DMS53 treated with DMSO at 0.1 percent for 48 hours (cell line): ENCODE measurements at regions not wholly inside any gene's neighbourhood (a gene's known extent, or its start where the extent isn't known, plus 50 kb on each side); places are given as distances from the start of the nearest gene placed in this dataset.
A peak's percentile ranks its signal among the peaks of the same experiment; 100 is the strongest.

Experiments used
- DNase-seq: peaks from one replicate; lab custom pipeline; 2025; ENCODE audit not compliant: unreplicated experiment; lab: John Stamatoyannopoulos, UW

DNA sequence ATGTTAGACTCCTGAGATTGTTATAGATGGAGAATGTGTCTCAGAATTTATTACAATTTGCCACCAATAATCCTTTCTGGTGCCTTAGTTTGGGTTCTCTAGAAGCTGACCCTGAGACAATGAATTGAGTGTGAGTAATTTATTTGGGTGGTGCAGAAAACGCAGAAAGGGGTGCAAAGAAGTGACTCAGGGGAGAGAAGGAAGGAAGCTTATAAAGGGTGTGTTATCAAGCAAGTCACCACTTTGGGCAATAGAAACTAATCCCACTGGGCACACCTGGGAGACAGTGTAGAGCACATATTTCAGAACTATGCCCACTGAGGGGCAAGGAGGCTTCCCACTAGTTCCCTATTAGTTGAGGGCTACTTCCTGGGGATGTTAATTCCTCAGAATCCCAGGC, 320.6 kb downstream of the MID1IP1 start:
- no peak for DNase-seq

DNA sequence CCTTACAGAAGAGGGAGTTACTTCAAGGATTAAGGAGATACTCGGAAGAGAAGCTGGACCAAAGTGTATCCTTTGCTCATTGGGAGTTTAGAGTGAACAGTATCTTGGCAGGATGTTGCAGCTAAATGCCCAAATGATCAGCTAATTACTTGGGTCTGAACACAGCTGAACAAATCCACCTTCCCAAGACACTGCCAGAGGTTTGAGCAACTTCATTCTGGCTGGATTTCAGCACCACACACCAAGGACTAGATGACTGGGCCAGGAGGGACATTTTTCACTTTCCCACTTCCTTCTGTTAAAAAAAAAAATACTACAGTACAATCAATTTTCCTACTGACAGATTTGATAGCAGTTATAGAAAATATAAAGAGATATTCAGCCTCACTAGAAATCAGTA, 324.6 kb downstream of the MID1IP1 start:
- no peak for DNase-seq

DNA sequence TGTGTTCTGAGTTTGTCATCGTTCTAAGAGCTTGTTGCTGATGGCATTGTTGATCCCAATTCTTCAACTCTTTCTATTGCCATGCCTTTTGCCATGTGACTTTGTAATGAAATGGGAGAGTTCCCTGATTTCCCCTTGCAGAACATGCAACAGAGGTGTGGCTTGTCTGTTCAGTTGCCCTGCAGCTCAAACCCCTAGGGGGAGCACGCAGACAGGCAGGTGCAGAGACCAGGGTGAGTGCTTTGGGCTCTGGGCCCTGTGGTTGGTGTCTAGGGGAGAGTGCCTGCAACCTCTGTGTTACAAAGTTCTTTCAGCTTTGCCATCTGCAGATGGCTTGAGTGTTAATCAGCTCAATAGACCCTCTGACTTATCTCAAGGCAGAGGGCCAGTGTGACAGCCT, 332.7 kb downstream of the MID1IP1 start:
- DNase-seq = no peak

DNA sequence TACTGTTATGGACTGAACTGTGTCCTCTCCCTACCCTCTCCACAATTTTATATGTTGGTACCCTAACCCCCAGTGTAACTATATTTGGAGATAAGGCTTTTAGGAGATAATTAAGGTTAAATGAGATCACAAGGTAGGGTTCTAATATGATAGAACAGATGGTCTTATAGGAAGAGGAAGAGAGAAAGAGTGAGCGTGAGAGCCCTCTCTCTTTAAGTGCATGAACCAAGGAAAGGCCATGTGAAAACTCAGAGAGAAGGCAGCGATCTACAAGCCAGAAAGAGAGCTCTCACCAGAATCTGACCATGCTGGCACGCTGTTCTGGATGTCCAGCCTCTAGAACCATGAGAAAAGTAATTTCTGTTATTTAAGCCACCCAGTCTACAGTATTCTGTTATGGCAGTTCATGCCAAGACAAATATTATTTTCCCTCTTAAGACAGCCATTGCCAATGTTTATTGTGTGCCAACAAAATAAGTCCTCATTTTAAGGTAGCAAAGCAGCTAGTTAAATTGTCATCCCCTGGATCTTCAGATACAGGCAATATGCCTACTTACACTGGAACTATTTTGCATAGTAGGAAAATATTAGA, 336.2 kb downstream of the MID1IP1 start:
- DNase-seq = no peak

DNA sequence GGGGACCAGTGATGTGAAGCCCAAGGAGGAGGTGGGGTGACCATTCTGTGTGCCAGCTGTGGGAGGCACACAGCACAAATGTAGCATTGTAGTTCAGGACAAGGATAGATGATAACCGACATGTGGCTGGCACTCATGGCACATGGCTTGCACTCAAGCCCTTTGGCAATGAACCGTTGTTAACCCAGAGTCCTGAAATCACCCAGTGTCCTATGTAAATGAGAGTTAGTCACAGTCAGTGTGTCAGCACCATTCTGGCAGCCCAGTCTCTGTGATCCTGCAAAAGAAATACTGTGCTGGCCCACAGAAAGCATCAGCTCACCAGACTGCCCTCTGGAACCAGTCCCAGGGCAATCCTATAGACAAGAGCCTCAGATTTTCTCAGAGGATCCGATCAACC, 339.3 kb downstream of the MID1IP1 start:
- no peak for DNase-seq

DNA sequence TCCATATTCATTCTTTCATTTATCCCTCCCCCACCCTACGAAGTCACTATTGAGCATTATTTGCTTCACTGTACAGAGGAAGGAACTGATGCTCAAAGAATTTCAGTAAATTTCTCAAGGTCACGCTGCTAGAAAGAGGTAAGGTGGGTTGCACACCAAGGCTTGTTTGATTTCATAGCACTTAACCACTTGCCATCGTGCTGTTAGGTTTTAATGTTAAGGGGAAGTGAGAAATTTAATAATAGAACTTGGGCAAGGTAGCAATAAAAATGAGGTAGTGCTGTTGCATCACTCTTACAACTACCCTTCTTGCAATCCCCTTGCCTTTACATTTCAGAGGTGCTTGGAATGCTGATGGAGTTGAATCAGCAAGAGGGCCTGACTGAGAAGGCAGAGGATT, 343.1 kb downstream of the MID1IP1 start:
- DNase-seq = no peak

DNA sequence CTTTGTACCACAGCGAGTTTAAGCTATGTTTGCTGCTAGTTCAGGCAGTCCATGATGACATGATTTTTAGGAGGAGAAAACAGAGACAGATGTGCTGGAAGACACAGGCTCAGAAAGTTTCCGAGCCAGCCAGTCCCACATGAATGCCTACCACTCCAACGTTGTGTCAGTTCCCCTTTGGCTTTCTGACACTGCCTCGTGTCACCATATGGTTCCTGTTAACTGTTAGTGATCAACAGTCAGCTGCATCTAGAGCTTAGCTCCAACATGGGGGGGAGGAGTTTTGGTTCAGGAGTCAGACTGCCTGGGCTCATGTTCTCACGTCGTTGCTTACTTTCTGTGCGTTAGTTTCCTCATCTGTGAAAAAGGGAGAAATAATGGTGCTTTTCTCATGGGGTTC, 343.7 kb downstream of the MID1IP1 start:
- DNase-seq = no peak

DNA sequence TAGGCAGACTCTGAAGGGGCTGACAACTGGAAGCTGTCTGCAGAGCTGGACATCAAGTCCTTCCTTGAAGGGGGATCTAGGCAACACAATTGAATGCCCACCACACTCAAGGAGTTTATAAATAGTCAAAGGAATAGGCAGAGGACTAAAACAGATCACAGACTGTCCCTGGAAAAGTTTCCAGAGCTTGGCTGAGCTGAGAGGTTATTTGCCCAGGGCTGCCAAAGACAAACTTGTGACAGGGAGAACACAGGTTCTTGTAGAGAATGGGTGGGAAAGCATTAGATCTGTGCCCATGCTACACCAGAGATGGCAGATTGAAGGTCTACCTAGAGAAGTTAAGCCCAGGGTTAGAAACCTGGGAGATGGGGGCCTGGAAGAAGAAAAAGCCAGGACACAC, 344.6 kb downstream of the MID1IP1 start:
- no peak for DNase-seq

DNA sequence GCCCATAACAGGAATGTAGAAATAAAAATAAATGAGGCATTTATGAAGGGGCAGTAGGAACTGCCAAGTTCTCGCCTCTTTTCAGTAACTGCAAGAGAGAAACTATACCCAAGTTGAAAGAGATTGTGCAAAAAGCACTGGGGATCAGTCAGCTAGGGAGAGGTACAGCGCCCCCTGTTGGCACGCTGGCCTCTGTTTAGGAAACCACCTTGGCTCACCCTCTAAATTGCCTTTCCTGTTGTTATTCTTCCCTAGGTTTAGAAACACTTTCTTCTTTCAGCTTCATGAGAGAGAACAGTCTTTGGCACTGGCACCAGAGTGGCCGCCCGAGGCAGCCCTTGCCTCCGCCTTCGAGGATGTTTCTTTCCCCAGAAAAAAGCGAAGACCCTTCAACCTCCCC, 348.5 kb downstream of the MID1IP1 start:
- DNase-seq = peak; percentile 30

DNA sequence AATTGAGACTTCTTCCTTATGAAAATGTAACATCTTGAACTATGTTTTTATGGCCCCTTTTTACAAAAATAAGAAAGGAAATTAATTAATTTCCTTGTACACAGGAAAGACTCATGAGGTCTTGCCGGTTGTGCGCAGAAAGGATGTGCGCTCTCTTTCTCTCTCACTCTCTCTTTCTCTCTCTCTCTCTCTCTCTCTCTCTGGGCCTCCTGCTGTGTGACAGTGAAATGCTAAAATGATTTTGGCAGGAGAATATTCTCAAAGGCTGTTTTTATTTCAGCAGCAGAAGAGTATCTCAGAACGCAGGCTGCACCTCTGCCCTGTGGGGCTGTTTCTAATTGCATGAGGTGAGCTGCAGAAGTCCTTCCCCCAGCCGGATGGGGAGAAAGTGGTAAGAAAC, 349.0 kb downstream of the MID1IP1 start:
- DNase-seq = no peak

DNA sequence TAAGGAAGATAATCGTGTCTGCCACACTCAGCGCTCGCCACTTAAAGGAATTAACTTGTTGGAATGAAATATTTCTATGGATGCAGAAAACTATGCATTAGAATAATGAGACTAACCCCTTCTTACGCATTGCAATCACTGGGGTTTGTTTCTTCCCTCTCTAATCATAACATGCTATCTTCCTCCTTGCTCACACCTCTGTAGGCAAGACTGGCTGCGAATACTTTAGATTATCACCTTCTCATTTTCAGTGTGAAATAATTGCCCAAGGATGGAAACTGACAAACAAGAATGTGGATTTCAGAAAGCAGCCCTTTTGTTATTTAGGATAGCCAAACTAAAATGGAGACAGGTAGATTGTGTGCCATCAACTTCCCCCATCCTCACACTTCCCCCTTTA, 349.4 kb downstream of the MID1IP1 start:
- no peak for DNase-seq

DNA sequence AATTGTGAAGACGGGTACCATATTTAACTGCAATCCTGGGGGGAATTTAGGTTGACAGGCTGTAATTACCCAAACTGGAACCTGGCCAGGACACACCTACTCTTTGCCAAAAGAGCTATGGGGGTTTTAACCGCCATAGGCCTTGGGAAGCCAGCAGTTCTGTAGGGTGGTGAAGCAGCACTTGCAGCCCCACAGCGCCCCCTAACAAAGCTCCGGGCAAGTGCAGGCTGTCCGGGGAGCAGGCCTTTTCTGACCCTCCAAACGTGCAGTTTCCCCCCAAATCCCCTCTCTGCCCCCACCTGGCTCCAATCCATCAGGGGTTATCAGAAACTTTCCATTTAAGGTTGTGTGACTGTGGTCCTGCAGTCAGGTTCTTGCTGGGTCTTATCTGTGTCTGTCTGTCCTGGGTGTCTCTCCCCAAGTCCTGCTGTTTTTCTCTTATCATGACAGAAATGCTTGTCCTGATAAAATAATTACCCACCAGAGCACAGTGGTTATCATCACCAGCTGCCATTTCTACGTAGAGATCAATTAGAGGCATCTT, 350.9 kb downstream of the MID1IP1 start:
- DNase-seq = no peak

DNA sequence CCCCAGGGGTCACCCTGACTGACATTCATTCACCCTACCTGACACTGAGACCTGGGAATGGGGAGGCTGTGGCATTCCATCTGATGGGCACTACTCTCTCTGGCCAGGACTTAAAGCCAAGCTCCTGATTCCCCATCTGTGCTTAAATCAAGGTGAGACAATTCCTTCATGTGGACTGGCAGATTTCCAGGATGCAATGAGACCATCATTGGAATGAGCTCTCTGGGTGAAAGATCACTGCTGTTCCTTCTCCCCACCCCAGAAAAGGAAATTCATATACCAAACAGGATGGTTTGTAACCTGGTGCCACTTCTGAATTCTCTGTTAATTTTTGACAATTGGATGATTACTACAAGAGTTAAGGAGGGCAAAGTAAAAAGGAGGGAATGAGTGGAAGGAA, 354.8 kb downstream of the MID1IP1 start:
- no peak for DNase-seq

DNA sequence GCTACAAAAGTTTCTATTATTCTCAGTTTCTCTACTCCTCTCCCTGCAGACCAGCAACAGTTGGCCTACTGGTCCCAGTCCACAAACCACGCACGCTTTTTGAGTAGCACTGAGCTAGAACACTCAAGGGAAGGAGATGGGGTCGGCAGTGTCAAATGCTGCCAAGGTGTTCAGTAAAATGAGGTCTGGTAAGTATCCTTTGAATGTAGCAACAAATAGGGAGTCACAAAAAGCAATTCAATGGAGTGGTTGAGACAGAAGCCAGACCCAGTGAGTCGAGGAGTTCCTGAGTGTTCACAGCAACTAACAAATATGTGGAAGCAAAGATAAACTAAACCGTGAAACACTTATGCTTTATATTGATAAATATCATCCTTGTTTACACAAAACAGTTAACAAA, 355.7 kb downstream of the MID1IP1 start:
- no peak for DNase-seq

DNA sequence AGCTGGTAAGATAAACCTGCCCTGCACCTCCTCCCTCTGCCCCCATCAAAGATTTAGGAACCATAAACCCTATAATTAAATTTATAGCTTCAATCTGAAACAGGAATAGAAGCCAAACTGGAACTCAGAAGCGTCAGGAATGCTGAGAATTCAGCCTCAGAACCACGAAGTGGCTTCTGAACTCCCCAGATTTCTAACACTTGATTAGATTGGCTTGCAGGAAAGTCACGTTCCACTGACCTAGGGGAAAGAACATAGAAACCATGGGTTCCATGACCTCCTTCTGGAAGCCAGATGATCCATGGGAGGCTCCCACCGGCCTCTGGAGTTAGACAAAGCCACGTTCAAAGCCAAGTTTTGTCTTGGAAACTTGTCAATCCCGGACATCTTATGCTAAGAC, 356.5 kb downstream of the MID1IP1 start:
- DNase-seq = no peak

DNA sequence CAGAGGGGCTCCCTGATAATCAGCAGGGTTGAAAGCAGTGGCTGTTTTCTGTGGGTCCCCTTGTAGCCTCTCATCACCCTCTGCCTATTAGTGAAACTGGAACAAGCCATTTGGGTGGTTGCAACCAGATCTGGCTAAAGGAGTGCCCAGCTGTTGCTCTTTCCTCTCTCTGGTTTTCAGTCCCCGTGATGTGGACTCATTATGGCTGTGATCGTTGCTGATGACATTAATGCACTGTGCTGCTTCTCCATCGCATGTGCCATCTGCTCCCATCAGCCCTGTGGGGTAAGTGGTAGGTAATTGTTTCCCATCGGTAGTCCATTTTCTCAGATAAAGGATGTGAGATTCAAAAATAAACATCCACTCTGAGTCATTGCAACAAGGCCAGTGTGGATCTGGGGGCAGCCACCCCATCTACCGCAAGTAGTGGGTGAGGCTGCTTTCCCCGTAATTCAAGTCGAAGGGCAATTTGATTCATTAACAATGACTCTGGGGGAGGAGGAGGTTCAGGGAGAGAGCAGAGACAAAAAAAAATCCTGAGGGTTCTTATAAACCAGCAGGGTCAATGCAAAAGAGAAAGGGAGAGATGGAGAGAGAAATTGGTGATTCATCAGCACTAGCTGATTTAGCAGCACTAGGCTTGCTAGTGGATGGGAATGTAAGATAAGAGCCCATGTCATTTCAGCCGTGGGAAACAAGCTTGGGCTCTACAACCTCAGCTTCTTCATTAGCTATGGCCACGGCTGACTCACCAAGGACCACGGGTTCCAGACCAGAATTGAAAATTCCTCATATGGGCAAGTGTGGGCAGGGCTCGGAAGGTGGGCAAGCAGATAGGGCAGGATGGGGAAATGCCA, 357.8 kb downstream of the MID1IP1 start:
- no peak for DNase-seq

DNA sequence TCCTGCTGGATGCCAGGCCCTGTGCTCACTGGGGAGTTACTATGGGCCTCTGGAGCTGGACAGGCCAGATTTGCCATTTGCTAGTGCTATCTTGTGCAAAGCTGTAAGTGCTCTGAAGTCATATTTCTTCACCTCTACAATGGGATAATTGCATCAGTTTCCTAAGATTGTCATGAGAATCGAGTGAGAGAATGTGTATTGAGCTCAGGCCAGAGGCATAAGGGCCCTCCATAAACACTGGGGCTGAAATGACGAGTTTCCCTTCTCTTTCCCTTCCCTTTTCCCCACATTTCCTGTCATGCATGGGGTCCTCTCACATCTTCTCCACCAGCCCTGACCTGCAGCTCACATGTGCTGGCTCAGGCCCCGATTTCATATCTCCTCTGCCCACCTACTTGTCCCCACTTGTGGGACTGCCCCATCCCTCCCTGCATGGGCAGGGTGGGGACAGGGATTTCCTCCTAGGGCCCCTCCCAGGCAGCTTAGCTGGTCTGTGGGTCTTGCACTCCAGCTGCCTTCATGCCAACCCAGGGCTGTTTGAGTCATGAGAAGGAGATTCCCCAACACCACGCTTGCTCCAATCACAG, 358.8 kb downstream of the MID1IP1 start:
- no peak for DNase-seq

DNA sequence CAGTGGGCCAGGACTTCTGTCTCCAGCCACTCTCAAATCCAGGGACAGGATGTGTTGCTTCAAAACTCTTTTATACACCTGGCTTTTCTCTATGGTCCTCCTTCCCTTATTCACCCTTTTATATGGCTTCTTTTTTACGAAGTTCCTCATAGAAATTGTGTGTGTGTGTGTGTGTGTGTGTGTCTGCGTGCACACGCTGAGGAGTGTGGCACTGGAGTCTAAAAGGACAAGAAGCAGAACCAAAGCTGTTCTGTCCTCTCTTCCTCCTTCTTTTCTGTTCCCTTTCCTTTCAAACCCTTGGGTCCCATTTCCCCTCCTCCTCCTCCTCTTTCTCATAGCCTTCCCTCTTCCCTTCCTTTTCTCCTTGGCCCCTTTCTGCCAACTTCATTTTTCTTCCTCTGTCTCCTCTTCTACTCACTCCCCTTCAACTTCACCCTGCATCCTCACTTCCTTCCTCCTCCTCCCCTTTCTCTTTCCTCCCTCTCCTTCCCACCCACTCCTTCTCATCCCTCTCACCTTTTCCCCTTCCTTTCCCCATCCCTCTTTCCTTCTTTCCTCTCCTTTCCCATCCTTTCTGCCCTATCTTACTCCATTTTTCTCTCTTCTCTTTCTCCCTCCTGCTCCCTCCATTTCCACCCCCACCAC, 360.5 kb downstream of the MID1IP1 start:
- no peak for DNase-seq

DNA sequence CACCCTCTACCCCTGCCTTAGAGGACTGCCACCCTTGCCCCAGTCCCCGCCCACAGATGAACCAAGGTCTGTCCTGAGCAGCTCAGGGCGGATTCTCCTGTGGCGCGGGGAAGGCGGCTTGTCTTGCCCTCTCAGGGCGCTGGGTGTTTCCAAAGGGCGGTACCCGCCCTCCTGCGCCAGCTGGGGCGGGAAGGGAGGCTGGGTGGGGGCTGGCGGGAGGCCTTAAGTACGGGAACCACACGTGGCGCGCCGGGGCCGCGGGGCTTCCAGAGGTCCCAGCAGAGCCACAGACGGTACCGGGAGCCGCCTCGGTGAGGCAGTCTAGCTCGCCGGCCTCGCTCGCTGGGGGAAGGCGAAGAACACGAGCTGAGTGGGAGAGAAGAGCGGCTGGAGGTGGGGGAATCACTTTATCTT, 361.1 kb downstream of the MID1IP1 start:
- DNase-seq = no peak

DNA sequence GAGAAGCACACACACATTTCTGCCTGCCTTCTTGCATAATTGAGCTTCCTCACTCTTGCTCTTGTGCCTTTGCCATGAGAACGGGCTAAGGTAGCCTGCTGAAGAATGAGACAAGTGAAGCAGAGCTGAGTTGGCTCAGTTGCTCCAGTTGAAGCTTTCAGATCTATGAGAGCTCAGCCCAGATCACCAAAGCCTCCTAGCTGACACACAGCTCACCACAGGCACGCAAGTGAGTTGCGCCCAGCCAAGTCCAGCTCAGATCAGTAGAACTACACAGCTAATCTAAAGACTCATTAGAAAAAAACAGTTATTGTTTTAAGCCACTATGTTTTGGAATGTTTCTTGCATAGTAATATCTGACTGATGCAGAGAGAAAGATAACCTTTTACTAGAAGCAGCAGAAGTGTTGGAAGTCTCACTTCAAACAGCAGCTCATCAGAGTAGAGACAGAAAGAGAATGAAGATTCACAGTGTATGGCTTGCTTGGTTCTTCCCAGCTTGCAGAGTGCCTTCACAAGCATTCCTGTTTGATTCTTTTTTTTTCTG, 362.4 kb downstream of the MID1IP1 start:
- no peak for DNase-seq

DNA sequence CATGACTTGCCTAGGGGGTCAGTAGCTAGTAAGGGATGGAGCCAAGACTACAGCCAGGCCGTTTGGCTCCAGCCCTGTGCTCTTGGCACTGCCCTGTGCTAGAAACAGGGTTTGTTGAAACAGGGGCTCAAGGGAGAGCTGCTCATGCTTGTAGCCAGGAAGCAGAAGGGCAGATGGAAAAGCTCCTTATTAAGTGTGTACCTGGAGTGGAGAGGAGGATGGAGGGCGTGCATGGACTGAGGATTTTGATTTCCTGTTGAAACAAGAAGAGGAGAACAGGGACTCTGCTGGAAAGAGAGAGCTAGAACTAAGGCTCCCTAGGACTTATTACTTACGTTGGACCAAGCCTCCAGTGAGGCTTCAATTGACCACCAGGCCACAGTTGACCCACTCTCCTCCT, 363.0 kb downstream of the MID1IP1 start:
- no peak for DNase-seq
